Pancreas (tissue), 10 donors: ENCODE measurements at regions not wholly inside any gene's neighbourhood (a gene's known extent, or its start where the extent isn't known, plus 50 kb on each side); places are given as distances from the start of the nearest gene placed in this dataset.
A peak's percentile ranks its signal among the peaks of the same experiment; 100 is the strongest.

Experiments used
- ATAC-seq, 4 donors: fragments of 200-7000 bp; cut with Tn5 transposase; one replicate each; pipeline versions ENCODE4 v1.8.0 to v1.9.1; 2020; ENCODE audit warnings: mild to moderate bottlenecking in 4 of 4, moderate library complexity in 4 of 4
- DNase-seq, 6 donors: peaks; one replicate each; pipeline ENCODE4 v3.0.0-alpha.2; 2020
- FAIRE-seq: peaks from 2 replicates; lab custom pipeline; 2012; peaks lifted over from hg19 to GRCh38; lab: Jason Lieb, UNC
- H3K27ac ChIP-seq, 4 donors: fragments of 200-600 bp; sonication (generic); 1 replicate in 3 of 4; 2 replicates in 1 of 4; pipeline versions ENCODE4 v1.5.0 to v1.8.0; 2020
- H3K27me3 ChIP-seq, 4 donors: fragments of 200-600 bp; one replicate each; pipeline ENCODE4 v1.8.0; 2021
- H3K36me3 ChIP-seq, 3 donors: fragments of 200-600 bp; sonication (generic) in 1 of 3; one replicate each; pipeline versions ENCODE4 v1.5.0 to v1.8.0; 2020 to 2021
- H3K4me1 ChIP-seq, 3 donors: fragments of 200-600 bp; one replicate each; pipeline ENCODE4 v1.8.0; 2021
- H3K4me3 ChIP-seq, 4 donors: fragments of 200-600 bp; sonication (generic) in 2 of 4; one replicate each; pipeline versions ENCODE4 v1.5.0 to v1.8.0; 2020 to 2021
- H3K9me3 ChIP-seq, 4 donors: fragments of 200-600 bp; one replicate each; pipeline ENCODE4 v1.8.0; 2021
- CTCF ChIP-seq, 4 donors: fragments of 200-600 bp; sonication (generic) in 3 of 4; IDR thresholded peaks; one replicate each; pipeline versions ENCODE4 v1.5.0 to v1.8.0; 2021; ENCODE audit warnings: antibody characterized with exemption in 4 of 4
- WGBS, 2 donors: extraction: QIAGEN DNeasy Blood & Tissue Kit; methylation state at CpG; one replicate each; pipeline ENCODE4 v1.1.7; 2013; 5-methylcytosine and 5-hydroxymethylcytosine counted together
- intact Hi-C, 3 donors: fragments of 100-400 bp; cut with DNase I; formaldehyde crosslinking; loops; one replicate each; pipeline versions ENCODE4 v1.11.1 to v1.14.2; 2022
- donor health status: healthy with polysubstance abuse.
- donor health status: DM: no; HTN: no; CAD: no; lungs with moderate emphysema.
- donor health status: DM: no; HTN: no; CAD: no.
- donor health status: control.
- donor health status: control.
- donor health status: Bipolar disorder and iron deficiency.
- donor health status: DM: yes; HTN: yes; CAD: no.
- donor health status: DM: no; HTN: no; CAD: no.
- donor health status: DM: no; HTN: no; CAD: no.
- donor health status: DM: yes; HTN: yes; CAD: no.

GRCh38 chr5:171577042-171577758, 157.8 kb downstream of the FGF18 start:
- WGBS, 2 donors: 71 to 79% methylated on average over 13 of the region's 13 CpGs
- intact Hi-C loops: no loop called here
- H3K4me3 ChIP-seq: no peak overlapping the region
- no peak for ATAC-seq
- no peaks in the 10 kb centered on the region for H3K27me3 ChIP-seq
- no peaks in the 10 kb centered on the region for H3K9me3 ChIP-seq
- no peak for FAIRE-seq
- H3K36me3 ChIP-seq: no peaks in the 10 kb centered on the region
- DNase-seq: no peak
- no peak for TF ChIP-seq CTCF (IDR thresholded peaks at IDR 0.05)
- H3K4me1 ChIP-seq: no peaks in the 10 kb centered on the region
- no peak overlapping the region for H3K27ac ChIP-seq

- Histone ChIP-seq H3K36me3 (no peaks in the 10 kb centered on the region), H3K27me3 (no peaks in the 10 kb centered on the region), H3K9me3 (no peaks in the 10 kb centered on the region), H3K27ac (no peak overlapping the region), H3K4me3 (no peak overlapping the region), H3K4me1 (no peaks in the 10 kb centered on the region)
- peak in 3 of 4 donors; percentile 51 to 60 (median 56) for ATAC-seq
- intact Hi-C loops: no loop called here
- no peak for TF ChIP-seq CTCF (IDR thresholded peaks at IDR 0.05)
- peak in 1 of 6 donors; percentile 16 for DNase-seq
- WGBS, 2 donors: 55 to 57% methylated on average over 11 of the region's 11 CpGs
- FAIRE-seq: no peak
Observed at GRCh38 chr5:171578049-171578828, 158.8 kb downstream of the FGF18 start.

- H3K4me3 ChIP-seq: no peak overlapping the region
- FAIRE-seq (no peak), DNase-seq (peak in 1 of 6 donors; percentile 9), ATAC-seq (peak in 3 of 4 donors; percentile 19 to 58 (median 48))
- H3K4me1 ChIP-seq: no peaks in the 10 kb centered on the region
- 62 to 72% methylated on average over 14 of the region's 14 CpGs for WGBS, 2 donors
- TF ChIP-seq CTCF (IDR thresholded peaks at IDR 0.05): no peak
- no peaks in the 10 kb centered on the region for H3K27me3 ChIP-seq
- H3K9me3 ChIP-seq: no peaks in the 10 kb centered on the region
- intact Hi-C loops: no loop called here
- H3K27ac ChIP-seq: no peak overlapping the region
- H3K36me3 ChIP-seq: no peaks in the 10 kb centered on the region
Observed at GRCh38 chr5:171578829-171579491, 159.5 kb downstream of the FGF18 start.

DNA sequence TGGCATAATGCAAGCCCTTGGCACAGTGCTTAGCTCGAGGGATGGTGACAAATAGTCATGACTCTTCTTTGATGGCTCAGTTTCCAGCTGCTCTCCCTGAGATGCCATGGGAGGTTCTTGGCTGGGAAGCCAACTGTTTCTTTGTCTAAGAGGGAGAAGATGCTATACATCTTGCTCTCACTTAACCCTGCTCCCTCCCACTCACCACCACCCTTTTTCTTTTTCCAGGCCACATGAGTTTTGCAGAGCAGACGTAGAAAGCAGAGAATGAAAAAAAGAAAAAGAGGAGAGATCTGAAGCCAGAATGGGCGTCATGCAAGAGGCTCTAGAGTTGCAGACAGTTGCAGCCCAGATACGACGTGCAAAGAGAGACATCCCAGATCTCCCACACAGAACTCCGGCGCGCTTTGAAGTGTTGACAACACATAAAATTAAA, 160.5 kb downstream of the FGF18 start:
- H3K9me3 ChIP-seq: no peaks in the 10 kb centered on the region
- no peak for TF ChIP-seq CTCF (IDR thresholded peaks at IDR 0.05)
- H3K27me3 ChIP-seq: no peaks in the 10 kb centered on the region
- 63 to 73% methylated on average over 8 of the region's 8 CpGs for WGBS, 2 donors
- no peak for DNase-seq
- H3K4me3 ChIP-seq: no peak overlapping the region
- no peak for FAIRE-seq
- H3K27ac ChIP-seq: no peak overlapping the region
- peak in 2 of 4 donors; percentile 19 to 50 for ATAC-seq
- intact Hi-C loops: no loop called here
- H3K4me1 ChIP-seq: no peaks in the 10 kb centered on the region
- H3K36me3 ChIP-seq: no peaks in the 10 kb centered on the region
